Liver (tissue), 3 donors: ENCODE measurements at regions not wholly inside any gene's neighbourhood (a gene's known extent, or its start where the extent isn't known, plus 50 kb on each side); places are given as distances from the start of the nearest gene placed in this dataset.

Experiments used
- ATF3 ChIP-seq: IDR thresholded peaks from 2 replicates; pipeline ENCODE4 v1.6.1; 2016; ENCODE audit warnings: antibody characterized with exemption
- CTCF ChIP-seq: fragments of 150-350 bp; IDR thresholded peaks from 2 replicates; pipeline ENCODE4 v1.5.1; 2017; ENCODE audit warnings: improper control_type of control experiment, low read depth, low read length; ENCODE audit not compliant: missing input control
- FOXA1 ChIP-seq: IDR thresholded peaks from 2 replicates; pipeline ENCODE4 v1.6.1; 2016; ENCODE audit warnings: antibody characterized with exemption
- GABPA ChIP-seq, 2 donors: IDR thresholded peaks in 1 of 2; conservative IDR thresholded peaks in 1 of 2; 2 replicates each; pipeline ENCODE4 v1.6.1; 2016; ENCODE audit warnings: antibody characterized with exemption in 2 of 2, mild to moderate bottlenecking in 1 of 2, moderate library complexity in 1 of 2
- HNF4G ChIP-seq: IDR thresholded peaks from 2 replicates; pipeline ENCODE4 v1.6.1; 2016; ENCODE audit warnings: antibody characterized with exemption
- JUND ChIP-seq, 2 donors: IDR thresholded peaks; 2 replicates each; pipeline ENCODE4 v1.6.1; 2016; ENCODE audit warnings: antibody characterized with exemption in 2 of 2
- MAX ChIP-seq: IDR thresholded peaks from 2 replicates; pipeline ENCODE4 v1.6.1; 2016; ENCODE audit warnings: antibody characterized with exemption
- RAD21 ChIP-seq, 2 donors: IDR thresholded peaks; 2 replicates each; pipeline ENCODE4 v1.6.1; 2016; ENCODE audit warnings: antibody characterized with exemption in 2 of 2, mild to moderate bottlenecking in 2 of 2
- TAF1 ChIP-seq: conservative IDR thresholded peaks from 2 replicates; pipeline ENCODE4 v1.6.1; 2016; ENCODE audit warnings: antibody characterized with exemption, mild to moderate bottlenecking
- donor health status: healthy.
- donor health status: healthy.

GRCh38 chr13:78785764-78786163 is 126.8 kb upstream of the OBI1 start:
- TF ChIP-seq JUND (IDR thresholded peaks at IDR 0.05), result no peak
- no peak for TF ChIP-seq CTCF
- no peak for TF ChIP-seq TAF1
- no peak for TF ChIP-seq RAD21 (IDR thresholded peaks at IDR 0.05)
- no peak for TF ChIP-seq MAX
- TF ChIP-seq FOXA1, result no peak
- TF ChIP-seq GABPA (IDR thresholded peaks at IDR 0.05 in 1 of 2, conservative IDR thresholded peaks at IDR 0.05 in 1 of 2), result no peak
- TF ChIP-seq ATF3, result no peak
- no peak for TF ChIP-seq HNF4G
